NCI-H774 (cell line): ENCODE measurements at regions not wholly inside any gene's neighbourhood (a gene's known extent, or its start where the extent isn't known, plus 50 kb on each side); places are given as distances from the start of the nearest gene placed in this dataset.
"Not testable (repeated sequence)": the region's sequence is repeated elsewhere in the genome, so short reads cannot be mapped to it uniquely, and the experiment has no call there.

Experiments used
- DNase-seq: peaks from one replicate; lab custom pipeline; 2025; lab: John Stamatoyannopoulos, UW

DNA sequence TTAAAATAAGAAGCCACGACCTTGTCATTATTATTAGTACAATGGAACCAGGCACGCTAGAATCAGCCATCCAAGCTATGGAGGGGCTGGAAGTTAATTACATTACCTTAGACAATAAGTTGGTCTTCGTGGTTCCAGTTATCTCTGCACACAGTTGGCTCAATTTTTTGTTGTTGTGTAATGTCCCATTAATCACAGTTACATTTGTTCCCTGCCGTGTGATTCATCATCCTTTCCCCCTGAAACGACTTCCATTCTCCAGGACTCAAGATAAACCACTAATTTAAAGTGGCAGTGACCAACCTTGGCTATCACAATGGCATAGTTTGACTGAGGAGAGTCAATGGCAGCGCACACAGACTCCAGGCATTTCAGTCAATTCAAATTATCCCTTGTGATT is 905.0 kb downstream of the RAB28 start:
- no peak for DNase-seq

DNA sequence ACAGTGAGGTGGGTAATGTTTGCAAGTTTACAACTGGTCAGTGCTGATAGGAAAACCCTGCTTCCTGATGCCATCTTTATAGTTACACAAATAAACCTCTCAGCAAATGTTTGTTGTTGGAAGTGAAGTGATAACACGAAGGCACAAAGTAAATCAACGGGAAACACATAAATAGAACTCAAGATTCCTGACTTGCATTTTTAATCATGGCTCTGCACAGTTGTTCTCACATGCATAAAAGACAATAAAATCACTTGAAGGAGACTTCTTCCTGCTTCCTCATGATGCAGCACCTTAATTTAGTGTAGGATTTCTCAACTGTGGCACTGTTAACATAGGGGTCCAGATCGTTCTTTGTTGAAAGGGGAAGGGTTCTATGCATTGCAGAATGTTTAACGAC is 907.7 kb downstream of the RAB28 start:
- no peak for DNase-seq

DNA sequence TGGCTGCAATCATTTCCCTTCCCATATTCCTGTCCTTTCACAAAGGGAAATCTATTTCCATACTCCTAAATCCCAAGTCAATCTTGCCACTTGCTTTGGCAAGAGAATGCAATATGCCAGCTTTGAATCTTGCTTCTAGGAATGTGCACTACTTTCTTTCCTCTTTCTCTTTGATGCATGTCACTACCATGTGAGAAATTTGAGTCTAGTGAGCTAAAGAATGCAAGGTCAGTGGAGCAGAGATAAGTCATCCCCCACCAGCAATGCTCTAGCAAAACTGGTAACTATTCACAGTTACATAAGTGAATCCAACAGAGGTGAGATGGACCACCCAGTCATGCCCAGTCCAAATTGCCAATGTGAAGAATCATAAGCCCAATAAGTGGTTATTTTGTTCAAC is 910.4 kb downstream of the RAB28 start:
- no peak for DNase-seq

GRCh38 chr4:12562476-12563140 is 921.5 kb downstream of the RAB28 start:
- no peak for DNase-seq

GRCh38 chr4:12562021-12562420 is 922.1 kb downstream of the RAB28 start:
- DNase-seq = no peak

DNA sequence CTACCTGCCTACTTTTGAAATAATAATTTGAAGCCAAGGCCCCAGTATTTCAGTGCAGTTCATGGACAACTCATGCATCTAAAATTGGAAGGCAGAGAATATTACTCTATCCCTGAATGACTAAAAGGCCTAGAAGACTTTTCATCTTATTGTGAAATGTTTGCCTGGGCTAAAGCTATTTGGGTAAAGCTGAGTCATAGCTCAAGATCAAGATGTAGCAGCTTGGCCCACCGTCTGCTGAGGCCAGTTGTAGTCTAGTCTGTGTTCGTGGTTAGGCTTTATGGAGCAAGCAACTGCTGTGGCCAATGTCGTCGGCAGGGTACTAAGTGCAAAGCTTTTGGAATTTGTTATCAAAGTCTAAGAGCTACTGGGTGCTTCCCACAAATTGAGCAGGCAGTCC is 929.1 kb downstream of the RAB28 start:
- DNase-seq = no peak

- DNase-seq = no peak
Observed at GRCh38 chr4:12548678-12549077, 935.5 kb downstream of the RAB28 start.

- DNase-seq = no peak
Observed at GRCh38 chr4:12545812-12546211, 938.3 kb downstream of the RAB28 start.

- DNase-seq = no peak
Observed at GRCh38 chr4:12538162-12538561, 946.0 kb downstream of the RAB28 start.

GRCh38 chr4:12534684-12535083 is 949.5 kb downstream of the RAB28 start:
- no peak for DNase-seq

GRCh38 chr4:12519426-12519825 is 964.7 kb downstream of the RAB28 start:
- DNase-seq = no peak

- no peak for DNase-seq
Observed at GRCh38 chr4:12507868-12508481, 976.2 kb downstream of the RAB28 start.

- DNase-seq = no peak
Observed at GRCh38 chr4:12500409-12500808, 983.7 kb downstream of the RAB28 start.

DNA sequence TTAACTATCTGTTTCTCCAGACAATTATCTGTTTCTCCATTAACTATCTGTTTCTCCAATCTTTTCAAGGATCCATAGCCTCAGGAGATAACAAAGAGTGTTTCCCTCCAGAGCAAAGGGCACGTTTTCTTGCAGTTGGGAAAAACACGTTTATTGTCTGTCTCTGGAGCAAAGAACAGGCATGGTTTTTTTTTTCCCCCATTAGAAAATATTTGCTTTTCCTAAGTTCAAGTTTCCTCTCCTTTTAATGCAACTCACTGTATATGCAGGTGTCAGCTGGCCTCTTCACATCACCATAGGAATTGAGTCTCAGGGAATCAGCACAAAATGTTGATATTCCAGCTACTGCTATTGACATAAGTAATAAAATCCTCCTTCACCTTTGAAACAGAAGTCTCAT is 984.4 kb downstream of the RAB28 start:
- DNase-seq = no peak

- DNase-seq = no peak
Observed at GRCh38 chr4:12495211-12495610, 988.9 kb downstream of the RAB28 start.

GRCh38 chr4:12492730-12493393 is 991.3 kb downstream of the RAB28 start:
- no peak for DNase-seq

DNA sequence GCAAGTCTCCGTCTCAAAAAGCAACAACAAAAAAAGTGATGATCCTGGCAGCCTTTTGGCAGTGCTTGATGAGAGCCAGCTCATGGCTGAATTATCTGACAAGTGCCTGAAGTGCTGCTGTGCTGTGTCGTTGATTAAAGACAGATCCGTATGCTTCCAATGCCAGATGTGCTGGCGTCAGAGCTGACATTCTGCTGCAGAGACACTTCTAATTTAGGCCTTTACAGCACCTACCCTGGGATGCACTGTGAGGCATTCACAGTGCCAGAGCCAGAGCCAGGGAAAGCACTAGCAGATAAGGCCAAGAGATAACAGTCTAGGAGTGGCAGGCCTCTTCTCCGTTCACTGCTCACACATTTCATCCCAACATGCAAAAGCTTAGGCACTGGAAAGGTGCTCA is 995.5 kb downstream of the RAB28 start:
- no peak for DNase-seq

DNA sequence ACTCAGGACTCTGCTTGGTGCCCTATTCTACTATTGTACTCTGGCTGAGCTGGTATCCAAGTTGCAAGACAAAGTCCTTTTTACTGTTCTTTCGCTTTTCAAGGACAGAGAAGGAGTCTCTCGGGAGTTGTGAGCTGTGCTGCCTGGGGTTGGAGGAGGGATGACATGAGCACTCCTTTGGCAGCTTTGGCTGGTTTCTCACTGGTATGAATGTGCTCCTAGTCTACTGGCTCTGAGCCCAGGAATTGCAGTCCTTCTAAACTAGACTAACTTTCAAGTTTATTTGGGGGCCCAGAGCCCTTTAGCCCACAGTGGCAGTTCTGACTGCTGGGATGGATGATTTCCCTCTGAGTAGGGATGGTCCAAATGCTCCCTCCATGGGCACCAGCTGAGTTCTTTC is 997.1 kb downstream of the RAB28 start:
- DNase-seq = no peak

DNA sequence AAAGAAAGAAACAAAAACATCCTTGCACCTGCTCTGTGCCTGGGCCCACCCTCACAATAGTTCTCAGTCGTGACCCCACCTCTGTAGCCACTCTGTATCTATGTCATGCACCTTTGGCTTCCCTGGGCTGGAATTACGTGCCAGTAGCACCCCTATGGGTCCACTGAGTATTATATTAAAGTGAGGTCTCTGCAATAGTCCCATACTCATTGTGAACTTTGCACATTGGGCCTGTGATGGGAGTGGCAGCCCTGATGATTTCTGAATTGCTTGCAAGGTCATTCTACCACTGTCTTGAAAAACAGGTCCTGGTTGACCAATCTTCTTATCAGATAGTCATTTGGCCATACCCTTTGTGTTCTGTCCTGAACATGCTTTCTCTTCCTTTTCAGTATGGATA is 1012.1 kb downstream of the RAB28 start:
- DNase-seq = no peak

GRCh38 chr4:12471193-12471592 is 1012.9 kb downstream of the RAB28 start:
- DNase-seq = no peak

- not testable (repeated sequence) for DNase-seq
Observed at GRCh38 chr4:12461576-12461975, 1022.6 kb downstream of the RAB28 start.

GRCh38 chr4:12459126-12459525 is 1025.0 kb downstream of the RAB28 start:
- no peak for DNase-seq

DNA sequence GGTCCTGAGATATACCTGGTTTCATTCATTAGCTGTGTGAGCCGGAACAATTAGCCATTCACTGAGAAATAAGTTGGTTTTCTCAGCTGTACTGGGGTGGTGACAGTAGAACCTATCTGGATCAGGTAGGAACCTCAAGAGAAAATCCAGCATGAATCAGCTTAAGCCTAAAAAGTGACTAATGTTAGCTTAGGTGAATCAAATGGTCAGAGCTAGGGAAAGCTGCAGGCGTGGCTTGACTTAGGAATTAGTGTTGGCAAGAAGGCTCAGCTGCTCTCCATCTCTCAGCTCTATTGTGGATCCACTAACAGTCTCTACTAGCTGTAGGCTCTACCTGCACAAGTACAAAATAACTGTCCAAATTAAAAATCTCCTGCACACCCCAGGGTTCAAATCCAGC is 1025.5 kb downstream of the RAB28 start:
- no peak for DNase-seq

DNA sequence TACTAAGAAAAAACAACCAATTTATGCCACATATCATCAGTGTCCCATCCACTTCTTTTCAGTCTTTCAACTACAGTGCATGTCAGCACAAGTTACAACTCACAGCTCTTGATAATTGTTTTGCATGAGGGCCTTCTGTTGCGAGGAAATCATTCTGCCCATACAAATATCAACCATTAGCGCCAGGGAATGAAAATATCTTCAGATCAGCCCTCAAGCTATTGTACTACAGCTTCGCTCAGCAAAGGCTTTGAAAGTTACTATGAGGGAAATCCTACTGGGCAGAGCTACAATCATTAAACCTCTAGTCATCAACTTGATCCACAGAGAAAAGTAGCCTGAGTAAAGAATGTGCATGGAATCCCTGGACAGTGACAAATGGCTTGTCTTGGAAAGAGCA is 1023.6 kb upstream of the HS3ST1 start:
- DNase-seq = no peak
